HUES48 (cell line): ENCODE measurements at regions not wholly inside any gene's neighbourhood (a gene's known extent, or its start where the extent isn't known, plus 50 kb on each side); places are given as distances from the start of the nearest gene placed in this dataset.

Source experiments
- H3K27ac ChIP-seq: one replicate; pipeline ENCODE4 v1.7.0; 2013; ENCODE audit warnings: low read depth, low read length, inconsistent platforms
- H3K27me3 ChIP-seq: 2 replicates; pipeline ENCODE4 v1.6.1; 2013; ENCODE audit warnings: mild to moderate bottlenecking, low read length; ENCODE audit not compliant: control insufficient read depth, insufficient read depth
- H3K36me3 ChIP-seq: 2 replicates; pipeline ENCODE4 v1.6.1; 2013; ENCODE audit warnings: low read length; ENCODE audit not compliant: control insufficient read depth, insufficient read depth
- H3K4me1 ChIP-seq: 2 replicates; pipeline ENCODE4 v1.6.1; 2013; ENCODE audit warnings: mild to moderate bottlenecking, low read length; ENCODE audit not compliant: control insufficient read depth, insufficient read depth
- H3K4me3 ChIP-seq: 2 replicates; pipeline ENCODE4 v1.5.1; 2013; ENCODE audit warnings: mild to moderate bottlenecking, low read depth, low read length
- H3K9ac ChIP-seq: 2 replicates; pipeline ENCODE4 v1.6.1; 2013; ENCODE audit warnings: mild to moderate bottlenecking, low read depth, low read length, moderate library complexity
- H3K9me3 ChIP-seq: 2 replicates; pipeline ENCODE4 v1.6.1; 2013; ENCODE audit warnings: low read length; ENCODE audit not compliant: control insufficient read depth, insufficient read depth

DNA sequence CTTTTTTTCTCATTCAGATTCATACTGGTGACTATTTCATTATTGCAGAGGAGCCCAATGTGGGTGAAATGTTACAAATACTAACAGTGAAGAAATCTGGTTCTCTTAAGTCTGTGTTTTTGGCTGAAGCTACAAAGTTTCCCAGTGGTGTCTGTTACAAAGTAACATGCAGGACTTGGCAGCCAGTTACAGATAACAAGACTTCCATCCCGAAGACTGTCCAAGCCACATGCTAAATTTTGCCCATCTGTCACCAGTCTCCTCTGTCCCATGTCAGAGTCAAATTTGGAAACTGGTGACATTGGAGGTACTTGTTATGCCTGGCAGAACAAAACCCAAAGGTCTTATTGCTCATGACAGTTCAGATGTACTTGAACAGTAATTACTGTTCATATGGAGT, 269.2 kb upstream of the GOLIM4 start:
- H3K4me1 ChIP-seq: no peaks in the 10 kb centered on the region
- H3K4me3 ChIP-seq: no peak overlapping the region
- no peaks in the 10 kb centered on the region for H3K9me3 ChIP-seq
- H3K36me3 ChIP-seq: no peaks in the 10 kb centered on the region
- H3K27me3 ChIP-seq: no peaks in the 10 kb centered on the region
- no peak overlapping the region for H3K9ac ChIP-seq
- no peak overlapping the region for H3K27ac ChIP-seq

DNA sequence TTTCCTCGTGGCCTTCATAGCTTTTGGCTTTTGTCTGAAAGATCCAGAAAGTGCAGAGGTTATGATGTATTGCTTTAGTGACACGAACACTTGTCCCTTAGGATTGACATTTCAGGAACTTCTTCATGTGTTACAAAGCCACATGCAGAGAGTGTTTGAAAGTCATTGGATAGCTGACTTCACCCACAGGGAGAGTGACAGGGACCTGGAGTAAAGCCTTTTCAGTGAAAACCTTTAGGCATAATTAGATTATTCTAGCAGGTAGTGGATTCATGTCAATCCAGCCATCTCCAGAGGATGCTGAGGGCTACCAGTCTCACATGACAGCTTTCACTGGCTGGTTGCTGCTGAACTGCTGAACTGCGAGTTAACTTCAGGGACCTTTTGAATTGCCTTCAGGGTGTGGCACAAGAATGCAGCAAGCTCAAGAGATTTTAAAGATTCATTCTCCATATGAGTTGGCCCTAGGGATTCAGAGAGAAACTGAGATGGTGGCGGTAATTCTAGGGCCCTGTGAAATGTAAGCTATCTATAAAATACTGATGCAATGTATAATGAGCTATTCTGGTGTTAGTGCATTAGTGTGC, 267.0 kb upstream of the GOLIM4 start:
- no peaks in the 10 kb centered on the region for H3K4me1 ChIP-seq
- H3K9me3 ChIP-seq: no peaks in the 10 kb centered on the region
- no peaks in the 10 kb centered on the region for H3K27me3 ChIP-seq
- no peaks in the 10 kb centered on the region for H3K36me3 ChIP-seq
- no peak overlapping the region for H3K27ac ChIP-seq
- no peak overlapping the region for H3K9ac ChIP-seq
- no peak overlapping the region for H3K4me3 ChIP-seq

DNA sequence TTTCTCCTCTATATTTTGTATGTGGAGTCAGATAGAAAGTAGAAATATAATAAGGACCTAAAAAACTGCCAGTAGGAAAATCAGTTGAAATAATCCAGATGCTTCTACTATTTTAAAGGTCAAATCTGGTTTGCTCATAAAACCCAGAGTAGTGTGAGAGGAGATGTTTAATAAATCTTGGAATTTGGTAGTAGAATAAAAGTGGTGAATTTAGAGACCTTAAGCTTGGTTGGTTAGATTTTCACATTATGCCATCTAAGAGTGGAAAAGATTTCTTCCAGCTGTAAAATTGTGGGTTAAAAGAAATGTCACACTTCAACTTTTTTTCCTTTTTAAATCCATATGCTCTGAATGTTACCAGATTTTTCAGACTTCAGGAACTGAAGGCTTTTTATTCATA, 266.4 kb upstream of the GOLIM4 start:
- no peak overlapping the region for H3K27ac ChIP-seq
- H3K9me3 ChIP-seq: no peaks in the 10 kb centered on the region
- H3K27me3 ChIP-seq: no peaks in the 10 kb centered on the region
- H3K4me3 ChIP-seq: no peak overlapping the region
- H3K4me1 ChIP-seq: no peaks in the 10 kb centered on the region
- no peak overlapping the region for H3K9ac ChIP-seq
- H3K36me3 ChIP-seq: no peaks in the 10 kb centered on the region

DNA sequence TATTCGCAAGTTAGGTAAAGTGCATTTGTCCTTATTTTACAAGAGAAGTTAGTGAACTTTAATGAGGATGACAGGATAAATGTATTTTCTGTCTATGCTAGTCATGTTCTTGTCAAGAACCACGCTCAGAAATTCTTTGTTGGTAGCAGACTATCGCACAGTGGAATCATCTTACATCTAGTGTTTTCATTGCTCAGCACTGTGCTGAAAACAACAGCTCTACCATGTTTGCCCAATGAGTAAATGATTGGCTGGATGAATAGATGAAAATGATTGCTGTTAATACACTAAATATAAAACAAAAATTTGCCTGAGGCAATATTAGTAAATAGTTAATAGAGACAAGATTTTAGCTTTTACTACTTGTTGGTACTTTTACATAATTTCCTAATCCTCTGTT, 265.3 kb upstream of the GOLIM4 start:
- no peaks in the 10 kb centered on the region for H3K27me3 ChIP-seq

DNA sequence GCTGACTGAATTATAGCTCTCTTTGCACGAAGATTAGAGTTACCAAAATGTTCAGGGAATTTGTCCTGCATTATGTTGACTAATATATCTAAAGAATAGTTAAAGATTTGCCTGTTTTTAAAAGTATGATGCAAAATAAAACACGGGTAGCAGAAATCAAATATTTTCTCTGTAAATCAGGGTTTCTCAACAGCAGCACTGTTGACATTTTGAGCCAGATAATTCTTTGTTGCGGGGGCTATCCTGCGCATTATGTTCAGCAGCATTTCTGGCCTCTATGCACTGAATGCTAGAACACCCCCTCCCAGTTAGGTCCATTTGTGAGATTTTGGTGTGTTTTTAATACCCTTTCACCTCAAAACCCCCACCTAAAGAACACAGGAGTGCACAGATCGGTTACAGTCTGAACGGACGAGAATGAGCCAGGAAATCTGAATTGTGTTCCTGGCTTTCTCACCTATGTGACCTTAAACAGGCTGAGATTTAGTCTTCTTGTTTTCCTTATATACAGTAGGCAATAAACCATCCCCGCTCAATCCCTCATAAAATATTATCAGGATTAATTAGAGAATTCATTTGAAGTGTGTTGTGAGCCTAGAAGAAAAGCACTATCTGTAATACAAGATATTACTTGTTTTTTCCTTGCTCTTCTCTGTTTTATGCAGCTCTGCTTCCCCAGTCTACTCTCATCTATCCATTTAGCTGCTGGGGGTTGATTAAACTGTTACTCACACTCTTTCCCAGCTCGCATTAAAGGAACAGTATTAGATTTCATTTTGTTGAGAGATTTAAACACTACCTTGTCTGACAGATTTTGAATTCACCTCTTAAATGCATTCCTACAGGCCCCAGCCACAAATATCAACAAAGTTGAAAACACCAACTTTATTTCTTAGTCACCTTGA, 247.5 kb upstream of the GOLIM4 start:
- H3K27ac ChIP-seq: no peak overlapping the region
- no peak overlapping the region for H3K9ac ChIP-seq
- H3K36me3 ChIP-seq: no peaks in the 10 kb centered on the region
- no peaks in the 10 kb centered on the region for H3K27me3 ChIP-seq
- H3K4me1 ChIP-seq: peaks cover 6% of the 10 kb centered on the region; the same call in 1 of the 2 replicates
- no peaks in the 10 kb centered on the region for H3K9me3 ChIP-seq
- H3K4me3 ChIP-seq: no peak overlapping the region

More for the DNA sequence above, 265.3 kb upstream of the GOLIM4 start:
- Histone ChIP-seq H3K4me3 (no peak overlapping the region), H3K27ac (no peak overlapping the region), H3K4me1 (no peaks in the 10 kb centered on the region), H3K36me3 (no peaks in the 10 kb centered on the region), H3K9ac (no peak overlapping the region), H3K9me3 (no peaks in the 10 kb centered on the region)

DNA sequence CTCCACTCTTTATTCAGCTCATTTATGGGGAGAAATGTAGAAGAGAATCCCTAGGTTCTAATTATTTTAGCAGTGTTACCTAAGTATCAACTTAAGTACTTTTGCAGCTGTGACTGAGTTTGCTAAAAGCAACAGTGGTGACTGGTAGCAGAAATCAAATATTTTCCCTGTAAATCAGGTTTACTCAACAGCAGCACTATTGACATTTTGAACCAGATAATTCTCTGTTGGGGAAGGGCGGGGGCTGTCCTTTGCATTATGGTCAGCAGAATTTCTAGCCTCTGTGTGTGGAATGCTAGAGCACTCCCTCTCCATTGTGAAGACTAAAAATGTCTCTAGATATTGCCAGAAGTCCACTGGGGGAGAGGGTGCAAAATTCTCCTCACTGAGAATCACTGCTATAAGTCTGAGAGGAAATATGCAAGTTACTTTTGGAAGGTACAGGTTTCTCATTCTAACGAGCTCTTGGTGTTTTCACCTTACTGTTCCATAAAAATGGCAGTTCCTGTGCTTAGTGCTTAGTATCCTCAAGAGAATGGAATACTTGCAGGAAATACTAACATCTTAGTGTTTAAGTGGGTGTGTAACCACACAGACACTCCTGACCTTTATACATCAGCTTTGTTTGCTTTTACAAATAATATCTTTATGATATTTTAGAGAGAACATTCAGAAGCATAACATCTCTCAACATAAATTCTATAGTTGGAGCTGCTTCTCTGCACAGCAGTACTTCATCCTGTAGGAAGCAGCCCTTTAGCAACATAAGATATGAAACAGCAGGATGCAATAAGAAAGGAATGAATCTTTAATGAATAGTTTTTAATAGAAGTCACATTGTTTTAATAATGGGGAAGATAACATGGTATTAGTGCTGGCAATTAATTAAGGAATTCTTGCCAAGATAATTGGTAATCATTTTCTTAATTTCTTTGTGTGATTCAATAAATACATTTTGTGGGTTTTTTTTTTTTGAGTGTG, 246.5 kb upstream of the GOLIM4 start:
- H3K4me1 ChIP-seq: peaks cover 6% of the 10 kb centered on the region; the same call in 1 of the 2 replicates
- H3K9me3 ChIP-seq: no peaks in the 10 kb centered on the region
- H3K9ac ChIP-seq: no peak overlapping the region
- H3K27ac ChIP-seq: no peak overlapping the region
- H3K36me3 ChIP-seq: no peaks in the 10 kb centered on the region
- H3K27me3 ChIP-seq: no peaks in the 10 kb centered on the region
- no peak overlapping the region for H3K4me3 ChIP-seq

DNA sequence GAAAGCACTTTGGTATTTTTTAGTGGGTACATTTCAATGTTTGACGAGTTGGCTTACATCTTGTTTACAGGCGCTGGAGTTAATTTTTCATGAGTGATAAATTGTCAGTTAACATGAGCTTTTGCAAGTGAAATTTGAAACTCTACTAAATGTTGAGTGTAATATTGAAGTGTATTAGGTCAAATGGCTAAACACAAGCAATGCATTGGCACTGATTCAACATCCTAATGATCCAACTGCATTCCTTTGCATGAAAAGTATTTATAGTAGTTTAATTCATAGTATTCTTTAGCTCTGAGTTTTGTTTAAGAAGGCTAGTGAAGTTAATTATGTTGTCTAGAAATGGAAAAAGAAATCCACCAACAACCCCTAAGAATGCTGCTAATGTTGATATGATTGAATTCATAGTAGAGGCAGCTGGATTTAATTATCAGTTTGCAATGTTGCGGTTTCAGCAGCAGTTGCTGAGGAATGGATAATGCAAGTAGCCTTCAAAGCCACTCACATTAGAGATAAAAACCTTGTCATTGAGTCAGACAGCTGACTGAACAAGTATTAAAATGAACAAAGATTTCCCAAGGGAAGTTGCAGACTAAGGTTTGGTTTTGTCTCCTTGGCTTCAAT, 245.6 kb upstream of the GOLIM4 start:
- no peaks in the 10 kb centered on the region for H3K27me3 ChIP-seq

DNA sequence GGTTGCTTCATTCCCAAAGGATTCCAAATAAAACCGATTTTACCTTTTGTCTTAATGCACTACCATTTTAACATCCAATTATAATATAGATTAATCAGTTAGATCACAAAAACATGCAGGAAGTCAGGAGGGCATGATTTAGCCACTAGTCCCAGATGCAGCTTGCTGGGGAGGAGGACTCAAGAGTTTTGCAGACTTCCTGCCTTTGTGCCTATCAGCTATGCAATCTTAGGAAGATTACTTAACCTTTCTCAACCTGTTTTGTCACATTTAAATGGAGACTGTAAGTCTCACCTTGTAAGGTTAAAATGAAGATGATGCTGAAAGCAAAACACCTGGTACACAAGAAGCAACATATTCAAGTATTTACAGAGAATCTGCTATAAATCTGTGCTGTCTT, 242.4 kb upstream of the GOLIM4 start:
- Histone ChIP-seq H3K27ac (no peak overlapping the region), H3K27me3 (no peaks in the 10 kb centered on the region), H3K4me3 (no peak overlapping the region), H3K9me3 (no peaks in the 10 kb centered on the region), H3K9ac (no peak overlapping the region), H3K4me1 (peaks cover 6% of the 10 kb centered on the region; the same call in 1 of the 2 replicates), H3K36me3 (no peaks in the 10 kb centered on the region)

More for the DNA sequence above, 245.6 kb upstream of the GOLIM4 start:
- Histone ChIP-seq H3K9me3 (no peaks in the 10 kb centered on the region), H3K4me3 (no peak overlapping the region), H3K36me3 (no peaks in the 10 kb centered on the region), H3K27ac (no peak overlapping the region), H3K9ac (no peak overlapping the region), H3K4me1 (peaks cover 6% of the 10 kb centered on the region; the same call in 1 of the 2 replicates)

DNA sequence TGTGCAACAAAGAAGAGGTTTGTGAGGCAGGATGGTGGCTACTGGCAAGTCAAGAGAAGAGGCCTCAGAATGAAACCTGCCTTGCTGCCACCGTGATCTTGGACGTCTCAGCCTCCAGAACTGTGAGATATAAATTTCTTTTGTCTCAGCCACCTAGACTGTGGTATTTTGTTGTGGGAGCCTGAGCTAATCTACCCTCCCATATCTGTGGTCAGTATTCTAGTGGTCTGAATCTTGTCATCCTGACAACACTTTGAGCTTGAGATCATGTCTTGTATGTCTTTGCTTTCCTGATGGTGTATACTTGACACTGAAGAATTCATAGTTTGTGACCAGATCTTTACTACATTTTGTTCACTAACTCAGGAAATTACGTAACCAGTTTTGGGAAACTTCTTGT, 240.6 kb upstream of the GOLIM4 start:
- Histone ChIP-seq H3K27ac (no peak overlapping the region), H3K9ac (no peak overlapping the region), H3K27me3 (no peaks in the 10 kb centered on the region), H3K4me3 (no peak overlapping the region), H3K36me3 (no peaks in the 10 kb centered on the region), H3K4me1 (no peaks in the 10 kb centered on the region), H3K9me3 (no peaks in the 10 kb centered on the region)

DNA sequence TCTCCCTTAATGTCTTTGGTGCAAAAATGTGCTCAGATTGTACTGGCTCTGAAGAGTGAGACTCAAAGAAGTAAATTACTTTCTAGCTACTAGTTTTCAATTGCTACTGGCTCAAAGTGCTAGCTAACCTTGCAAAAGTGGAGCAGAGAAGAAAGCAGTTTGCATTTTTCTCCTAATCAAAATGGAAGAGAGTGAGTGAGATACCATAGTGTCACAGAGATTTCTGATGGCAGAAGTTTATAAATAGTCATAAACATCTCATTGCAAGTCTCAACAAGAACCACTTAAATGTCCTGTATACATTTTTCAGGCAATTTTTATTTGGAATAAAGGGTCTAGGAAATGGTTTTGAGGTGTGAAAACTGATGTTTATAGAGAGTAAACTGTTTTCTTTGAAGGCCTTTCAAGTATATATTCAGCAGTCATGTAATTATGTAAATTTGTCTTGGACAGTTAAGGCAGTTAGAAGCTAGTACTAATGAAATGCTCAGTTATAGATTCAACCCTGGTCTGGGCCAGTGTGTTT, 237.7 kb upstream of the GOLIM4 start:
- Histone ChIP-seq H3K4me3 (no peak overlapping the region), H3K9me3 (no peaks in the 10 kb centered on the region), H3K9ac (no peak overlapping the region), H3K27me3 (no peaks in the 10 kb centered on the region), H3K27ac (no peak overlapping the region), H3K36me3 (no peaks in the 10 kb centered on the region), H3K4me1 (no peaks in the 10 kb centered on the region)
